ENCODE measurements at regions not wholly inside any gene's neighbourhood (a gene's known extent, or its start where the extent isn't known, plus 50 kb on each side); places are given as distances from the start of the nearest gene placed in this dataset.

DNA sequence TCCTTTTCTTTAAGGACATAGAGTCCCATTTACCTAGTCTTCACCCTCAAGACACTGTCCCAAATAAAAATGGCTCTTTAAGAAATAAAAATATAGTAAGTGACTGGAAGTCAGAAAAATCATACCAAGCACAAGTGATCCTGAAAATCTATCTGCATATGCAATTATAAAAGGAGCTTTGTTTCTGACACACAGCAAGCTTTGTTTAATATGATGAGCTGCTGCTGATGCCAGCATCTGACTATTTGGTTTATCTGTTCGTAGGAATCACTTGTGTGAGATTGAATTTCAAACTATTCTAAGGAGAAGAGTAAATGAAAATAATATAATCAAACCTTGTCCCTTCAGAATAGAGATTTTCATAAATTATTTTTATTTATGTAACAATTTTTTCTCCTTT lies 332.4 kb downstream of the PCDH7 start:
- Mint-ChIP-seq H3K4me1 (ENCODE audit: low read depth, unreplicated experiment) (no peaks in the 10 kb centered on the region), H3K36me3 (ENCODE audit: insufficient read depth, unreplicated experiment) (no peaks in the 10 kb centered on the region), H3K9me3 (ENCODE audit: low read depth, unreplicated experiment) (no peaks in the 10 kb centered on the region), H3K27me3 (ENCODE audit: unreplicated experiment) (peaks cover 15% of the 10 kb centered on the region), H3K27ac (ENCODE audit: unreplicated experiment) (no peak overlapping the region), H3K4me3 (ENCODE audit: low read depth, unreplicated experiment) (no peak overlapping the region)
- intact Hi-C loops (cut with micrococcal nuclease; ENCODE audit: unreplicated experiment): no loop called here
- TF ChIP-seq, protein P1, sequence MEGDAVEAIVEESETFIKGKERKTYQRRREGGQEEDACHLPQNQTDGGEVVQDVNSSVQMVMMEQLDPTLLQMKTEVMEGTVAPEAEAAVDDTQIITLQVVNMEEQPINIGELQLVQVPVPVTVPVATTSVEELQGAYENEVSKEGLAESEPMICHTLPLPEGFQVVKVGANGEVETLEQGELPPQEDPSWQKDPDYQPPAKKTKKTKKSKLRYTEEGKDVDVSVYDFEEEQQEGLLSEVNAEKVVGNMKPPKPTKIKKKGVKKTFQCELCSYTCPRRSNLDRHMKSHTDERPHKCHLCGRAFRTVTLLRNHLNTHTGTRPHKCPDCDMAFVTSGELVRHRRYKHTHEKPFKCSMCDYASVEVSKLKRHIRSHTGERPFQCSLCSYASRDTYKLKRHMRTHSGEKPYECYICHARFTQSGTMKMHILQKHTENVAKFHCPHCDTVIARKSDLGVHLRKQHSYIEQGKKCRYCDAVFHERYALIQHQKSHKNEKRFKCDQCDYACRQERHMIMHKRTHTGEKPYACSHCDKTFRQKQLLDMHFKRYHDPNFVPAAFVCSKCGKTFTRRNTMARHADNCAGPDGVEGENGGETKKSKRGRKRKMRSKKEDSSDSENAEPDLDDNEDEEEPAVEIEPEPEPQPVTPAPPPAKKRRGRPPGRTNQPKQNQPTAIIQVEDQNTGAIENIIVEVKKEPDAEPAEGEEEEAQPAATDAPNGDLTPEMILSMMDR (IDR thresholded peaks at IDR 0.05; ENCODE audit: unreplicated experiment): no peak
- no peak for DNase-seq
- CTCF ChIA-PET: interaction anchor here (0.7 kb wide), 1 partner anchor 214 kb away, joined by 3 read pairs; no protein-coding TSS in a partner anchor
- no TSS peak for BruUV-seq (replicated peaks)

DNA sequence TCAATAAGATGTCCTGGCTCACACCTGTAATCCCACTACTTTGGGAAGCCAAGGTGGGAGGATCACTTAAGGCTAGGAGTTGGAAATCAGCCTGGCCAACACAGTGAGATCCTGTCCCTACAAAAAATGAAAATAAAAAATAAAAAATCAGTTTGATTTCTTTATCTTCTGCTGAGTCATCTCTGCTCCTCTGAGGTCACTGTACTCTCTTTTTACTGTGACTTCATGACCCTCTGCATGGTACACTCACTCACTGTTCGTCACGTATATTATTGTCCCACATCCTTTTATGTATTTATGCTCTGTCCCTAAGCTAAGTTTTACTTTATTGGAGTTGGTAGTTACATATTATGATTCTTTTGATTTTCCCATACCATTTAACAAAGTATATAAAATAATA lies 333.3 kb downstream of the PCDH7 start:
- Mint-ChIP-seq H3K4me1 (ENCODE audit: low read depth, unreplicated experiment) (no peaks in the 10 kb centered on the region), H3K4me3 (ENCODE audit: low read depth, unreplicated experiment) (no peak overlapping the region), H3K36me3 (ENCODE audit: insufficient read depth, unreplicated experiment) (no peaks in the 10 kb centered on the region), H3K9me3 (ENCODE audit: low read depth, unreplicated experiment) (no peaks in the 10 kb centered on the region), H3K27ac (ENCODE audit: unreplicated experiment) (no peak overlapping the region), H3K27me3 (ENCODE audit: unreplicated experiment) (peaks cover 15% of the 10 kb centered on the region)
- intact Hi-C loops (cut with micrococcal nuclease; ENCODE audit: unreplicated experiment): no loop called here
- CTCF ChIA-PET: no interaction called here
- TF ChIP-seq, protein P1 (IDR thresholded peaks at IDR 0.05; ENCODE audit: unreplicated experiment): no peak
- no TSS peak for BruUV-seq (replicated peaks)
- DNase-seq: no peak

DNA sequence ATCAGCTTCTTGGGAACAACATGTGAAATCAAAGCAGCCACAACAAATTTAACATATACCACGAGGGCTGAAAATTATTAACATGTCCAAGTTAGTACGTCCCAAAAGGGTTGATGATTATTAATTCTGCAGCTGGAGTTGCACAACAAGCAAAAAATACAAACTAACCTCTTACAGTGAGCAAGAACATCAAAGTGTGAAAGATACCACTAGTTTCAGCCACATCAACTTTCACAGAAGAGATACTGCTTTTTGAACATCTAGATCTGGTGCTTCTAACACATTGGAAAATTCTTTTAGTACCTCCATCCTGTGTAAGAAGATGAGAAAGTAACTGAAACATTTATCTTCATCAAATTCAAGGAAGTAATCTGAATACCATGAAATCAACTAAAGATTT lies 334.1 kb downstream of the PCDH7 start:
- intact Hi-C loops (cut with micrococcal nuclease; ENCODE audit: unreplicated experiment): no loop called here
- Mint-ChIP-seq H3K27ac (ENCODE audit: unreplicated experiment) (no peak overlapping the region), H3K4me1 (ENCODE audit: low read depth, unreplicated experiment) (no peaks in the 10 kb centered on the region), H3K9me3 (ENCODE audit: low read depth, unreplicated experiment) (no peaks in the 10 kb centered on the region), H3K4me3 (ENCODE audit: low read depth, unreplicated experiment) (no peak overlapping the region), H3K27me3 (ENCODE audit: unreplicated experiment) (peaks cover 15% of the 10 kb centered on the region), H3K36me3 (ENCODE audit: insufficient read depth, unreplicated experiment) (no peaks in the 10 kb centered on the region)
- CTCF ChIA-PET: no interaction called here
- TF ChIP-seq, protein P1 (IDR thresholded peaks at IDR 0.05; ENCODE audit: unreplicated experiment): no peak
- no peak for DNase-seq
- no TSS peak for BruUV-seq (replicated peaks)

DNA sequence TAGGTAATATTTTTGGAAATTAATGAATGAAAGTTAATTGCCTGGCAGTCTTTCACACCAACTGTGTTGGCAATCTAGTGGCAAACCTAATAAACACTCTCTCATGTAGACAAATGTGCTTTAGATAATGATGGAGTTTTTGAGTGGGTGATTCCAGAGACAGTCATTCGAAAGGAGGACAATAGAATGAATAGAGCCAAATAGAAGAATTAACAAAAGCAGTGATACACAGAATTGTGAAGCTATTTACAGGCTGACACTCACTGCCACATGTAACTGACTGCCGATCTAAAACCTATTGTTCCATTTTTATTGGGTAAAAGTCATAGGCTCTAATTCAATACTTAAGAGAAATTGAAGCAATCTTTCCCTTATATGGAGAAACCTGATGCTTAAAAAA lies 338.5 kb downstream of the PCDH7 start:
- Mint-ChIP-seq H3K36me3 (ENCODE audit: insufficient read depth, unreplicated experiment) (no peaks in the 10 kb centered on the region), H3K27ac (ENCODE audit: unreplicated experiment) (no peak overlapping the region), H3K27me3 (ENCODE audit: unreplicated experiment) (peaks cover 15% of the 10 kb centered on the region), H3K4me3 (ENCODE audit: low read depth, unreplicated experiment) (no peak overlapping the region), H3K4me1 (ENCODE audit: low read depth, unreplicated experiment) (no peaks in the 10 kb centered on the region), H3K9me3 (ENCODE audit: low read depth, unreplicated experiment) (no peaks in the 10 kb centered on the region)
- intact Hi-C loops (cut with micrococcal nuclease; ENCODE audit: unreplicated experiment): no loop called here
- CTCF ChIA-PET: no interaction called here
- DNase-seq: no peak
- BruUV-seq (replicated peaks): no TSS peak
- TF ChIP-seq, protein P1 (IDR thresholded peaks at IDR 0.05; ENCODE audit: unreplicated experiment): no peak

Data from Calu3 (cell line).